NCI-H2171 treated with DMSO at 0.1 percent for 48 hours (cell line): ENCODE measurements at regions not wholly inside any gene's neighbourhood (a gene's known extent, or its start where the extent isn't known, plus 50 kb on each side); places are given as distances from the start of the nearest gene placed in this dataset.
A peak's percentile ranks its signal among the peaks of the same experiment; 100 is the strongest.

Experiments
- DNase-seq: peaks from one replicate; lab custom pipeline; 2025; lab: John Stamatoyannopoulos, UW

DNA sequence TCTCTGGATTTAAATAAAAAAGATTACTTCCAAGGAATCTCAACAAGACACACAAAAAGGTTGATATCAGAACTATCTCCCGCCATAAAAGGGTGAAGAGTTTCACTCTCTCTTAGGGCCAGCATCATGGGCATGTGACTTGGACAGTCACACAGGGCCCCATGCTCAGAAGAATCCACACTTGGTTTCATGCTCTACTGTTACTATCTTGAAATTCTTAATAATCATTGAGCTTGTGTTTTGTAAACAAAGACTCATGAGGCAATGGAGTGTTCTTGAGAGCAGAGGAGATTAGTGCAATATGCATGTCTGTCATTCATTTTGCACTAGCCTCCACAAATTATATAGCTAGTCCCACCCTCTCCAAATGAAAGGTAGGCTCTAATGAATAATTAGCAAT is 58.4 kb downstream of the HMHB1 start:
- DNase-seq = no peak

DNA sequence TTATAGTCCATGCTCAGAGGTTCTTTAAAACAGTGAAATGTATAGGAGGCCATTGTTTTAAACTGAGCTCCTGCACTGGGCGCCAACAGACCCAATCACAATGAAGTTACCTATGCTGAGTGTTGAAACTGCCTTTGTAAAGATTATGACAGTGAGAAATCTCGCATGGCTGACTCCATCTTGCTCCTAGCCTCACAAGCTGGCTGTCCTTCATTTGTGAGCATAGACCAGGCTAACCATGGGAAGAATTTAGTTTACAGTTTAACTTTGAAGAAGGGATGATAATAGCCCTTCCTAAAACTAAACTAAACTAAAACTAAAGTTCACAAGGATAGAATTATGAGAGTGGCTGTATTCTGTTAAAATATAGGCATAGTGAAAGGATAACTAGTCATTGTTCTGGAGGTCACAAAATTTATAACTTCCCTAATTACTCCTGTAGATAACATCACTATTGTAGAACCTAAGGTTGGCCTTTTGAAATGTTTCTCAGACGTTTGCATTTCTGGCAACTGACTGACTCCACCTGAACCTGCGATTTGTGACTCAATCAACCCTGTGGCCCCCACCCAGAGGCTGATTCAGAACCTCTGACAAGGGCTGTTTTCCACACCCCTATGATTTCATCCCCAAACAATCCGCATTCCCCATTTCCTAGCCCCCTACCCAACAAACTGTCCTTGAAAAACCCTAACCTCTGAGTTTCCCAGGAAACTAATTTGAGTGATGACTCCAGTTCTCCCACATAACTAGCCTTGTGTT is 59.1 kb downstream of the HMHB1 start:
- DNase-seq = no peak

DNA sequence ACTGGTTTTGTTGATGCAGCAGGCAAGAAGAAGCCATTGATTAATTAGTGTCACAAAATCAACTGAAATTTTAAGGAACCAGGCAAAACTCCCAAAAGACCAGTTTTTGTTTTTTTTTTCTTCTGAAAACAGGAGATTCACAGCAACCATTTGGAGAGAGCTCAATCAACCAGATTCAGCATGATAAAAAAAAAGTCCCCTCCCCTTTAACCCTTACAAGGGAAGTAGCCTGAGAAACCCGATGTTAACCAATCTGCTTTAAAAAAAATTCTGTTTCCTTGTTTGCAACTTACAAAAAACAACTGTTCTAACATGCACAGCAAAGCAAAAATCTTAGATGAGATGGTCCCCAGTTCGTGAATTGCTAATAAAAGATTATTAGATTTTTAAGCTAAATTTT is 59.7 kb downstream of the HMHB1 start:
- DNase-seq = no peak

DNA sequence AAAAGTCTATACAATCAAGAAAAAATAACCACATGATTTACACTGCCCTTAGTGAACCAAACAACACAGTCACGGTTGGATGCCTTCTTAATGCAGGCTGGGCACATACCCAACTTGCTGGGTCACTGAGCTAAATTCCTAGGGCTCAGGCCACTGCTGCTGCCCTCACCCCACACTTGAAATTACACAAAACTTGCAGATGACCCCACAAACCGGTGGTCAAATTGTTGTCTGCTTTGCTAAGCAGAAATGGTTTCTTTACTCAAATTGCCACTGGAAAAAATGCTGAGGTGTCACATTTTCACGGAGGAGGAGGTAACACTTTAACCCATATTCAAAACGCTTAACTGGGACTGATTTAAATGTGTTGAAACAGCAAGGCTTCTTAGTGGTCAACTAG is 62.4 kb downstream of the HMHB1 start:
- no peak for DNase-seq

DNA sequence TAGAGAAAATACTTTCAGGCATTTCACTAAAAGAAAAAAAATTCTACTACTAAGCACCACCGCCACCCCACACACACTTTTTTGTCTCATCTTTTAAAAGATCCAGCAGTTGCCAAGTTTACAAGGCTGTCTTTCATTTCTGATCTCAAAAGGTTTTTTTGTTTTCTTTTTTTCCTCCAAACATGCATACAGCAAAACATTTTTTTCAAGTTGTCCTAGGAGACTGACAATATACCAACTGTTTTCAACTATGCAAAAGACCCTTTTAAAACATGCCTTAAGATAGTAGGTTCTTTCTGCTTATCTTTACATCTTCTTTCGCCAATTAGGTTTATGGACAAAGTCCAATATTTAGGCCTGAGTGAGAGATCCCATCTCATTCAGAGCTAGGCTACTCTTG is 65.2 kb downstream of the HMHB1 start:
- DNase-seq = no peak

DNA sequence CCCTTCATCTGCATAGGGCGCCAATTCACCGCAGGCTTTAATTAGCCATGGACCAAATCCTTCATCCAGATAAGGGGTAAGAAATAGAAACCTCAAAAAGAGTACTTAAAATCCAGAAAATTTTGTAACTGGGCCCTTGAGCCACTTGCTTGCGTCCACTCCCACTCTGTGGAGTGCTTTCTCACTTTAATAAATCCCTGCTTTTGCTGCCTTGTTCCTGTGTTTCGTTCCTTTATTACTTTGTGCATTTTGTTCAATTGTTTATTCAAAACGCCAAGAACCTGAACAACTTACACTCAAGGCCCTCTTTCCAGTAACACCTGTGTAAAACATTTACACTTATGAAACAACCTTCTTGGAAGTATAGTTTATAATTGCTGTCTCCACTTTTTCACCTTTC is 66.5 kb downstream of the HMHB1 start:
- DNase-seq = no peak

DNA sequence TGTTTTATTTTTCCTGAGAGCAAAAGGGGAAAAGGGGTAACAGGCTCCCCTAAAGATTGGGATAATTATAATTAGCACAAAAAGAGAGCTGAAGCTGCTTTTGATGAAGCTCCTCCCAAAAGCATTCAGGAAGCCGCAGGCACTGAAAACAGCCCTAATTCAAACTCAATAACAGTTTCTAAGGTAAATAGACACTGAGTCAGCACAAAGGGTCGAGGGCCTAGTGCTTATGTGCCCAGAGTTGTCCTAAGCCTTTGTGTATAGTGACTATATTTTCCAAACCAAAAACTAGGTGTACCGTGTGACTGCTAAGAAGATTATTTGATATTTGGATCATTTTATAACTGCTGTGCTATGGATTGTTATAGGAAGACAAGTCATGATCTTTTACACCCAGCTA is 67.7 kb downstream of the HMHB1 start:
- no peak for DNase-seq

DNA sequence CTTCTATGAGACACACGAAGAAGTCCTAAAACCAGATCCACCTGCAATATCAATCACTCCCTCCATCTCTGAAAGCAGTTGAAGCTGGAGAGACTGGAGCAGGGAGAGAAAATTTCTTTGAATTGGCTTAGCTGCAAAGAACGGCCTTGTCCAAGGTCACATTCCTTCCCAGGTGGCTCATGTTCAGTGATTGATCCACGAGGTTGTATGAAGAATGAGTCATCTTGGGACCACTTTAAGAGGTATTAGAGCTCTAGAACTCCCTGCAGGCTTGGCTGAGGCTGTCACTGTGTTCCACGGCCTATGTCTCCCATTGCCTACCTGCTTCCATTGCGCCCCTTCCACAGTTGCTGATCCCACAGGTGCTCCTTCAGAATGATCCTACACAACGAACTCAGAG is 68.2 kb downstream of the HMHB1 start:
- no peak for DNase-seq

DNA sequence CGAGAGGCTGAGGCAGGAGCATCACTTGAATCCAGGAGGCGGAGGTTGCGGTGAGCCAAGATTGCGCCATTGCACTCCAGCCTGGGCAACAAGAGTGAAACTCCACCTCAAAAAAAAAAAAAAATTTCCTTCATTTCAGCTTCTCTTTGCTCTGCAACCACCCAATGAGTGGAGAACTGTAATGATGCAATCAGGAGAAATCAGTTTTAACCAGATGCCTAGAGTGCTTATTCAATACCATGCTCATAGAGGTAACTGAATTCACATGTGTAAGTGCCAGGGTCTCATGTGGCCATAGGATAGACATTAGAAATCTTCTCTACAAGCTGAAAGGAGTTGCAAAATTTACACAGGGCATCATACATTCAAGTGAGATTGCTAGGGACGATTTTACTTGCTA is 70.6 kb downstream of the HMHB1 start:
- DNase-seq = no peak

DNA sequence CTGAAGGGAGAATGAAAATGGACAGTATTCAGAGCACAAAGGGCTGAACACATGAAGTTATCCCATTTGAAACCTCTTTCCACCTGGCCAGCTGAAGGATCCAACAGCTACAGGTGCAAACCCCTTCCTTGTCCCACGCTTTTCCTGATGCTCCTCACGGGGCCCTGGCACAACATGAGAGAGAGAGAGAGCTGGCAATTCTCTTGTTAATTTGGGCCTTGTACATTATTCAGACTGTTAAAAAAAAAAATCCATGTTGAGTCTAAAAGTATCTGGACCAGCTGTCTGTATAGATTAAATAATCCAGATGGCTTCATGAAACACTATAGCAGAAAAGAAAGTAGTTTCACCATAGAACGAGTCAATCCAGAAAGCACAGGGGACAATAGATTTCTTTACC is 74.1 kb downstream of the HMHB1 start:
- peak; percentile 62 for DNase-seq

DNA sequence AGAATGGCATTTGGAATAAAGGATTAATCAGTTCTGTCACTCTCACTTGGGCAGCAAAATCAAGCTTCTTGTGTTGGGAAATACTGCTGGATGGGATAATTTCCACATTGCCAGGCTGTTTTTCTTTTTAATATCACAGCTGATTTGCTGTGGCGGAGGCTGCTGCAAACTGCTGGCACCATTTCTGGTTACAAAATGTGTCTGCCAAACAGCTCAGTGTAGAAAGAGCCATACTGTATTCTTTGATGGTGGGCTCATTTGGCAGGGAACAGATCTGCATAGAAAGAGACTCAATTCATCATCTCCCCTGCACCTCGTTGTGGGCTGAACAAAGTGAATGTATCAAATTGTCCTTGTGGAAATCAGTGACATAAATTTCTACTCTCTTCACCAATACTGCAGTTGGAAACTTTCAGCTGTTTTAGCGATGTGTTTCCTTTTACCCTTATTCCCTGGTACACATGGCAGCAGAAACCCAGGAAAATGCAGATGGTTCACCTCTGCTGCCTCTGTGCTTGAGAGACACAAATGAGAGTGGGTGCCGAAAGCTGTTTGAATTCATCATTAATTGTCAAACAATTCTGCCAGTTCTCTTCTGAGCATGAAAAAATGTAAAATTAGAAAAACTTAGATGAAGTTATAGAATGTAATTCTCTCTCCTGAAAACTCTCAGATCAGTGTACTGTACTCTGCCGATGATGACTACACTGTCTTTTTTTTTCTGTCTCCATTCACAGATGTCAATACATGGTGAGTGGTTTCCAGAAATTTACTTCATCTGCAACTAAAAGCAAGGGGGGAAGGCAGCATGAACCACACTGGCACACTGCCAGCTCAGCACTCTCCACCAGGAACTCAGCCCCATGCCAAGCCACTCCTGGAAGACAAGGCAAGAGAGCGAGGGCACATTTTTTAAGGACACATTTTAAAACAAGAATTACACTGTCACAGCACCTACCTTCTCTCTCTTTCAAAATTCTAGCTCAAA is 75.0 kb downstream of the HMHB1 start:
- peak; percentile 90 for DNase-seq

DNA sequence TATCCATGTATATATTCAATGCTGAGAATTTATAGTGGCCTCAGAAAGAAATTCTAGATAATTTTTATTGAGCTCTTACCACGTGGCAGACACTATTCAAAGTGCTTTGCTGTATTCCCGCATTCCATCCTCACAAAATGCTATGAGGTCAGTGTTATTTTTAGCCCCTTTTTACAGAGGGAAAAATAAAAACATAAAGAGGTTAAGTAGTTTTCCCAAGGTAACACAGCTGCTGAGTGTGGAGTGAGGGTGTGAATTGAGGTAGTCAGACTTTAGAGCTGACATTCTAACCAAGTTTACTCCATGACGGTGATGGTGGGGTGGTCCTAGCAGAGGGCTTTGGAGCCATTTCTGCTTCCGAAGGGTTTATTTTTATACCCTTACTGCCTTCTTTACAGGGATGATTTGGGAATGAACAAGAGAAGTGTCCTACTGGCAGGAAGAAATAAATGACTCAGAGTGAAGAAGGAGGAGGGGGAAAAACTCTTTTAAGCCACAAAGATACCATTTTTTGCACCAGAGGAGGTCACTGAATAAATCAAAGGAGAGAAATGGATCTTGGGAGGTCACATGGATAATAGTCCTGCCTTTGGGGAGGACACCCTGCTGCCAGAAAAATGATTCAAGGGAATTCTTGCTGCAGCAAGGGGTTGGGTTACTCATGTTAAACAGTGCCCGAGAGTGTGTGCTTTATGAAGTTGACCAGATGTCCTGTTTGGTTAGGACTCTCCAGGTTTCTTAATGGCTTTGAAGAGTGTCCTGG is 76.1 kb downstream of the HMHB1 start:
- no peak for DNase-seq

DNA sequence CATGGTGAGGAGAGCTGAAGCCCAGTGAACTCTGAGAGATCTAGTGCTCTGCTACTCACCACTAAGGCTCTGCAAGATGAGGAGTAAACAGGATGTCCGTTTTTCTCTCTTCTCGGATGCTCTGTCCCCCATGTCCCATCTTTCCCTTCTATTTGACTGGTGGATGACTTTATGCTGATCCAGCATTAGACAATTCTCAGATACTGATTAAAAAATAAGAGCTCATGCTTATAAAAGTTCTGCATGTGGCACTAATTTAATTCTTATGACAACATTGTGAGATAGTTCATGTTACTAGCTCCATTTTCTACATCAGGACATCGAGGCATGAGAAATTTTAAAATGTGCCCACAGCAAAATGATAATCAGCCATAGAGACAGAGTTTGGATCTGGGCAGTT is 77.0 kb downstream of the HMHB1 start:
- DNase-seq = no peak

DNA sequence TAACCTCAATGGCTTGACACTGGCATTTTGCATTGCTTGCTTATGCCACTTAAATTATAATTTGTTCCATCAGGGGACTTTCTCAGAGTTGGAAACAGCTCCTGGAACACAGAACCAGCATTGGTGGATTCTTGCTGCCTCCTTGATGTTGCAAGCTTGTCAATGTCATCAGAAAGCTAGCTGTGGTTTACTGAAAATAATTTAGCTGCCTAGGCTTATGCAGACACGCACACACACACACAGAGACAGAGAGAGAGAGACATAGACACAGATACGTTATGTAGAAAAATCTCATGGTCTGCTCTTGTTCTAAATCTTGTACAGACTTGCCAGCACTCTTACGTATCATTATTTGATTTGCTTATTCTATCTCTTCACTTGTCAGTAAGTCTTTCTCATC is 78.0 kb downstream of the HMHB1 start:
- DNase-seq = peak; percentile 60

DNA sequence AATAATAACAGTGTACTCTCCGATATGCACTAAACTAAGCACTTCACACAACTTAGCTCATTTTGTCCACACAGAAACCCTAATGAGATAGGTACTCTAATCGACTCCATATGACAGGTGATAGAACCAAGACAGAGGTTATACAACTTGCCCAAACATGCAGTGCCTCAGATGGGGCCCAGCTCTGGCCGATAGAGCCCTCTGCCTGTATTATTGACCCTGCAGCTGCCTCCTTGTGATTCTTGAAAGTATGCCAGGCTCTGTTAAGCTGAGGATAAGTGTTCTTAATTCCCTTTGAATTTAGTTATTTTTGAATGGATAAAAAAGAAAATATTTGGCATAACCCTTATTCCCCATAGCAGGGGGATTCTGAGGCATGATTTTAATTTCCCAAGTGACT is 78.5 kb downstream of the HMHB1 start:
- DNase-seq = peak; percentile 68

DNA sequence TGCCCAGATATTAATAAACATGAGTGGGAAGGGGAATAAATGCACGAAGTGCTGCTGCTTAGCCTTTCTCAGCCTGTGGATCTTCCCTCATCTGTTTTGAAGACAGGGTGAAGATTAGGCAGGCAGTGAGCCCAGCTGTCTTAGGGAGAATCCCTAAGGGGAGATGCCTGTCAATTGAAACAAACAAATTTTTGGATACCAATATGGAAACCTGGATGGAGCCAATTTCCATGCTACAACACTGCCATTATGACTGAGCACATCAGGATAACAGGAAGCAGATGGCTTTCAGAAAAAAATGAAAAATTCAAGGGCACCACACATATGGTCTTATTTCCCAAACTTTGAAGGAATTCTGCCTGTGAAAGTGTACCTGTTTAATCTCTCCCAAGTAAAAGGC is 80.3 kb downstream of the HMHB1 start:
- peak; percentile 79 for DNase-seq

DNA sequence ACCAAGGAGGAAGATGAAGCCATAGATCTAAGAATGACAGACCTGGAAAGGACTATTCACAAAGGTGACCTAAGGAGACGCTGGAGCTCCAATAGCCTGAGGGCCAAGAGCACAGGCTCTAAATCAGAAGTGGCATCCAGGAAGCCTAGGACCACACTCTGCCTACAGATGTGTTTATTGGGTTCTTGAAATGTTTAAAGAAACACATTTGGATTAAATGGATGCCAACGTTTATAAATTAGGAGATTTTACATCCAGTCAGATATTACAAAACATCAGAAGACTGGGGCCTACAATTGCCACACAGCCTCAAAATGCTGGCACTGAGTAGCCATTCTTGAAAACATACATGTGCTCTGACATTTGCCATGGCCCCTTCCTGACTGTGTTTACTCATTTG is 80.9 kb downstream of the HMHB1 start:
- DNase-seq = no peak

DNA sequence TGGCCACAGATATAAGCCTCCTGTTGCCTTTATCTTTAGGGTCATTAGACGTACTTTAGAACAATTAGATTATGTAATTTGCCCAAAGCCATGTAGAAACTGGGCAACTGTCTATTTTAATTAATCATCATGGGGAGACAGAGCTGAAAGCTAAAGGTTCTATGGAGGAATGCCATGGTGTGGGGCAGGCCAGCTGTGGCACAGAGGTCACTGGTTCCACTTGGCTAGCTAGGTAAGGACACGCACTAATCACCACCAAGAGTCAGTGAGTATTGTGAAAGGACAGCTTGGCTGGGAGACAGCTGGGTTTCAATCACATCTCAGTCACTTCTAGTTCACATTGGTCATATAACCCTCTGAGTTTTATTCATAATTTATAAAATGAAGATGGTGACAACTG is 81.7 kb downstream of the HMHB1 start:
- DNase-seq = no peak

DNA sequence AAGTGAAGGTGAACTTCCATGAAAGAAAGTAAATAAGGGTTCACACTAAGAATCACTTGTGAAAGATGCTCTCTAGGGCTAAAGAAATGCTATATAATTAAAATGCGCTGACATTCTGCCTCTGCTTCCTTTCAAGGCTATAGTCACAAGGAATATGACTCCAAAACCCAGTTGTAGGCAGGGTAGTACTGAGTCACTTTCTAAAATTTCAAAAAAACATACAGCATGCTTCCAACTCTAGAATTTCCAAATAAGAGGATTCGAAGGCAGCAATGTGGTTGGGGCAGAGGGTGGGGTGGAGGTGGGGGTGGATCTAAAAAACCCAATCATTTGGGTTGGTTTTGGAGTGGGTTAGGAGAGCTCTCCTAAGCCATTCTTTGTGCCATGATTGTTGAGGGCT is 84.6 kb downstream of the HMHB1 start:
- DNase-seq = no peak

DNA sequence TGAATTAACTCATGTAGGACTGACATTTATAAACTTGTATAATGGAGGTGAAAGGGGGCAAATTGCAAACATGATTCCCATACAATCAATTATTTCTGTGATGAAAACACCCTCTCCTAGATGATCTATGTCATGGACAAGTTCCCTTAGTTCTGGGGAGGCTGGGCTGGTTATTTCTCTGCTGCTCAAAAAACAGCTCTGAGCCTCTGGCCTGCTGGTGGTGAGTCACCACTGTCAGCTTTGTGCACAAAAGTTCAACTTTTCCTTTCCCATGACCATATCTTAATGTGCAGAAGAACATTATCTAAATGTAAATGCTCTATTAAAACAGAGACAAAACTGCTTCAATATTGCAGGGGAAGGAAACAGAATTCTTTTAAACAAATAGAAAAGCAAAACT is 85.0 kb downstream of the HMHB1 start:
- no peak for DNase-seq

DNA sequence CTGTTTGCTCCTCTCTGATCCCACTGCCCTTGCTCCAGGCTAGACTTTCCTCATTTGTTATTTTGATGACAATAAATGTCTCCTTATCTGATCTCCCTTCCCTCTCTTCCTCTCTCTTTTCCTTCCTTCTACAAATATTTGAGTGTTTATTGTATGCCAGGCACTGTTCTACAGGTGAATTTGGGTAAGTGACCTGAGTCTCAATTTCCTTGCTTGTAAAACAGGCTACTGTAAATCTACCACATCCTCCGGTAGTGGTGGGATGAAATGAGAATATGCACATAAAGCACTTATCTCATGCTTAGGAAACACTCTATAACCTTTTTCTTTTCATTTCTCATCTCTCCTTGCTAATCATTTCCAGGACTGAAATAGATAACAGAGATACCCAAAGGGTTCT is 86.4 kb downstream of the HMHB1 start:
- no peak for DNase-seq

DNA sequence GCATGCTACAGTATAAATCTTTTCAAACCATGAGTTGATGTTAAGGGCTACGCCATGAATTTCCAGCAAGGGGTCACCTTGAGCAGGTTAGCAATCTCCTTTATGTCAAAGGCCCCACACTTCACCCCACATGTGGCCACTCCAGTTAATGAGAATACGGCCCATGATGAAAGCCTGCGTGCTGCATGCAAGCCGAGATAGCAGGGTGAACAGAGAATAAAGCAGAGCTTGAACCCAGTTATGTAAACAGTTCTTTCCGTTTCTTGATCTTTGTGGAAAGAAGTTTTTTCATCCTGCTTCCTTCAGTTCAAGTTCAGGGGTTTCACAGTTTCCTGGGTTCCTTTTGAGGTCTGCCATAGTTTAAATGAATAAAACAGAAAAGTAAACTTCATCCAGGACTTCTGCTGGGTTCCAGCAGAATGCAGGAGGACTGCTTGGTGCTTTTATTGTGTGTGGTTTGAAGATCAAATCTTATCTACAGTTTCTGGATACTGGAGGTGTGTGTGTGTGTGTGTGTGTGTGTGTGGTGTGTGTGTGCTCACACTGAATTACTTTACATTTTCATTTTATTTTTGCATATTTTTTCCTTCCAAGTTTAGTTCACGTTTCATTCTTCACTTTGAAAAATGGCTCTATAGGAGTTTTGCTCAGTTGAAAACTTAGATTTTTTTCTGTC is 87.1 kb downstream of the HMHB1 start:
- DNase-seq = no peak
